HUDEP-2 (cell line): ENCODE measurements at regions not wholly inside any gene's neighbourhood (a gene's known extent, or its start where the extent isn't known, plus 50 kb on each side); places are given as distances from the start of the nearest gene placed in this dataset.

Source experiments
- DNase-seq, 76 experiments: peaks; one replicate each; lab custom pipeline; 2025; ENCODE audit not compliant: unreplicated experiment in 76 of 76; lab: John Stamatoyannopoulos, UW

- no peak for DNase-seq
These were observed 103.3 kb upstream of the WWC1 start for GRCh38 chr5:168188182-168188581.

GRCh38 chr5:168192120-168192519 lies 99.3 kb upstream of the WWC1 start:
- no peak for DNase-seq

GRCh38 chr5:168193493-168194250 lies 97.8 kb upstream of the WWC1 start:
- no peak for DNase-seq

GRCh38 chr5:168195110-168195509 lies 96.3 kb upstream of the WWC1 start:
- no peak for DNase-seq

GRCh38 chr5:168198359-168198758 lies 93.1 kb upstream of the WWC1 start:
- no peak for DNase-seq

- DNase-seq: no peak
These were observed 88.4 kb upstream of the WWC1 start for GRCh38 chr5:168202996-168203395.

- no peak for DNase-seq
These were observed 87.3 kb upstream of the WWC1 start for GRCh38 chr5:168204165-168204564.

GRCh38 chr5:168207450-168208029 lies 83.9 kb upstream of the WWC1 start:
- DNase-seq: no peak

- DNase-seq: no peak
These were observed 82.0 kb upstream of the WWC1 start for GRCh38 chr5:168209244-168209995.

GRCh38 chr5:168209997-168210396 lies 81.4 kb upstream of the WWC1 start:
- DNase-seq: no peak

- DNase-seq: no peak
These were observed 80.2 kb upstream of the WWC1 start for GRCh38 chr5:168211245-168211644.

GRCh38 chr5:168211936-168212335 lies 79.5 kb upstream of the WWC1 start:
- no peak for DNase-seq

GRCh38 chr5:168214071-168214470 lies 77.4 kb upstream of the WWC1 start:
- DNase-seq: no peak

- no peak for DNase-seq
These were observed 76.6 kb upstream of the WWC1 start for GRCh38 chr5:168214886-168215285.

- no peak for DNase-seq
These were observed 75.8 kb upstream of the WWC1 start for GRCh38 chr5:168215646-168216045.

GRCh38 chr5:168216989-168217388 lies 74.5 kb upstream of the WWC1 start:
- no peak for DNase-seq

- DNase-seq: no peak
These were observed 73.9 kb upstream of the WWC1 start for GRCh38 chr5:168217497-168217896.

- DNase-seq: no peak
These were observed 72.7 kb upstream of the WWC1 start for GRCh38 chr5:168218746-168219145.

GRCh38 chr5:168219515-168220410 lies 71.7 kb upstream of the WWC1 start:
- DNase-seq: peak in 51 of 76 experiments; percentile 1 to 69 (median 33)

GRCh38 chr5:168224085-168224484 lies 67.4 kb upstream of the WWC1 start:
- no peak for DNase-seq

GRCh38 chr5:168226012-168226411 lies 65.4 kb upstream of the WWC1 start:
- no peak for DNase-seq
